GM12875 (cell line): ENCODE measurements at regions not wholly inside any gene's neighbourhood (a gene's known extent, or its start where the extent isn't known, plus 50 kb on each side); places are given as distances from the start of the nearest gene placed in this dataset.
A peak's percentile ranks its signal among the peaks of the same experiment; 100 is the strongest.
"Not testable (repeated sequence)": the region's sequence is repeated elsewhere in the genome, so short reads cannot be mapped to it uniquely, and the experiment has no call there.

Experiments
- H3K4me3 ChIP-seq: one replicate; pipeline ENCODE4 v1.5.1; 2011; ENCODE audit warnings: low read depth, low read length, control low read depth
- TF ChIP-seq, protein P1 (sequence below): IDR thresholded peaks from 2 replicates; pipeline ENCODE4 v1.5.1; 2011; ENCODE audit warnings: low read depth, mild to moderate bottlenecking, control low read depth, inconsistent platforms, low read length, moderate library complexity, borderline replicate concordance; ENCODE audit not compliant: insufficient read depth

DNA sequence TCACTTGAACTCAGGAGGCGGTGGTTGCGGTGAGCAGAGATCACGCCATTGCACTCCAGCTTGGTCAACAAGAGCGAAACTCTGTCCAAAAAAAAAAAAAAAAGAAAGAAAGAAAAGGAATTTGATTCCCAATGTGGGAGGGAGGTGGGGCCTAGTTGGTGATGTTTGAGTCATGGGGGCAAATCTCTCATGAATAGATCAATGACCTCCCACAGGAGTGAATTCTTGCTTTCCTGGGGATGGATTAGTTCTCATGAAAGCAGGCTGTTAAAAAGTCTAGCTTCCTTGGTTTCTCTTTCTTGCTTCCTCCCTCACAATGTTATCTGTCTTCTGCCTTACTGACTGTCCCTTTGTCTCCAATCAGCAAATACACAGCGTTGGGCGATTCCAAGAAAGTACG, 419.5 kb upstream of the RPS6KA3 start:
- no peak overlapping the region for H3K4me3 ChIP-seq
- TF ChIP-seq, protein P1, sequence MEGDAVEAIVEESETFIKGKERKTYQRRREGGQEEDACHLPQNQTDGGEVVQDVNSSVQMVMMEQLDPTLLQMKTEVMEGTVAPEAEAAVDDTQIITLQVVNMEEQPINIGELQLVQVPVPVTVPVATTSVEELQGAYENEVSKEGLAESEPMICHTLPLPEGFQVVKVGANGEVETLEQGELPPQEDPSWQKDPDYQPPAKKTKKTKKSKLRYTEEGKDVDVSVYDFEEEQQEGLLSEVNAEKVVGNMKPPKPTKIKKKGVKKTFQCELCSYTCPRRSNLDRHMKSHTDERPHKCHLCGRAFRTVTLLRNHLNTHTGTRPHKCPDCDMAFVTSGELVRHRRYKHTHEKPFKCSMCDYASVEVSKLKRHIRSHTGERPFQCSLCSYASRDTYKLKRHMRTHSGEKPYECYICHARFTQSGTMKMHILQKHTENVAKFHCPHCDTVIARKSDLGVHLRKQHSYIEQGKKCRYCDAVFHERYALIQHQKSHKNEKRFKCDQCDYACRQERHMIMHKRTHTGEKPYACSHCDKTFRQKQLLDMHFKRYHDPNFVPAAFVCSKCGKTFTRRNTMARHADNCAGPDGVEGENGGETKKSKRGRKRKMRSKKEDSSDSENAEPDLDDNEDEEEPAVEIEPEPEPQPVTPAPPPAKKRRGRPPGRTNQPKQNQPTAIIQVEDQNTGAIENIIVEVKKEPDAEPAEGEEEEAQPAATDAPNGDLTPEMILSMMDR: no peak

- H3K4me3 ChIP-seq: no peak overlapping the region
- TF ChIP-seq, protein P1: no peak
Observed at GRCh38 chrX:20685652-20686051, 418.9 kb upstream of the RPS6KA3 start.

DNA sequence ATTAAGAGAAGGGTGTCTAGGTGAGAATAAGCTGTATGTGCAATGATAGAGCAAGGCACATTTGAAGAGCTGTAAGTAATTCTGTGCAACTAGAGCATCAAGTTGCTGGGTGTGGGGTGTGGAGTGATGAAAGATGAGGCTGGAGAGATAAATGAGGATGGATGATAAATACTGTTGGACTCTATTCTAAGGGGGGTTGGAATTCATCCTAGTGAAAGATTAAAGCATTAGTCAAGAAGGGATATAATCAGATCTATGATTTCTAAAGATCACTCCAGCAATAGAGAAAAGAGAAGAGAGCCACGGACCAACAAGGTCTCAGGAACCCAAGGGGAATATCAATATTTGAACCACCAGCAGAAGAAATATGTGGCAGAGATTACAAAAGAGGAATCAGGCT, 415.0 kb upstream of the RPS6KA3 start:
- TF ChIP-seq, protein P1: no peak
- H3K4me3 ChIP-seq: peak overlapping the region; percentile 2

DNA sequence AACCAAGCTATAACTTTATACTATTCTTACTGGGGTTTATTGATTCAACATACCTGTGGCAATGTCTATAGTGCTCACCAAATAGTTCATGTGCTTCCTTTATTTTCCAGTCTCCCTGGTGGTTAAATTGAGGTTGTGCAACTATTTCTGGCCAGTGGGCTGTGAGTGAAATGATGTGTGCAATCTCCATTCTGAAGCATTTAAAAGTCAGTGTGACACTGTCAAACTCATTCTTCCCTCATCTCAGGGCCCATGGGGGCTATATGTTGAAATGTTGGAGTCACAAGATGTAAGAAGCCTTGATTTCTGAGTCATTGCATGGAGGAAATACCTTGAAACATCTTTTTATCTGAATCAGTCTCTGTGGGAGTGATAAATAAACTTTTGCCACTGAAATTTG, 414.3 kb upstream of the RPS6KA3 start:
- no peak overlapping the region for H3K4me3 ChIP-seq
- TF ChIP-seq, protein P1: no peak

GRCh38 chrX:20672476-20672875, 405.8 kb upstream of the RPS6KA3 start:
- TF ChIP-seq, protein P1: no peak
- no peak overlapping the region for H3K4me3 ChIP-seq

DNA sequence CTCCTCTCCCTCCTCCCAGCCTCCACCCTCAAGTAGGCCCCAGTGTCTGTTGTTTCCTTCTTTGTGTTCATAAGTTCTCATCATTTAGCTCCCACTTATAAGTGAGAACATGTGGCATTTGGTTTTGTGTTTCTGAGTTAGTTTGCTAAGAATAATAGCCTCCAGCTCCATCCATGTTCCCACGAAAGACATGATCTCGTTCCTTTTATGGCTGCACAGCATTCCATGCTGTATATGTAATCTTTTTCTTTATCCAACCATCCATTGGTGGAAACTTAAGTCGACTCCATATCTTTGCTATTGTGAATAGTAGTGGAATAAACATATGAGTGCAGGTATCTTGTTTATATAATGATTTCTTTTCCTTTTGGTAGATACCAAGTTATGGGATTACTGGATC, 405.0 kb upstream of the RPS6KA3 start:
- not testable (repeated sequence) for H3K4me3 ChIP-seq

- TF ChIP-seq, protein P1: no peak
- no peak overlapping the region for H3K4me3 ChIP-seq
Observed at GRCh38 chrX:20670611-20671010, 403.9 kb upstream of the RPS6KA3 start.

DNA sequence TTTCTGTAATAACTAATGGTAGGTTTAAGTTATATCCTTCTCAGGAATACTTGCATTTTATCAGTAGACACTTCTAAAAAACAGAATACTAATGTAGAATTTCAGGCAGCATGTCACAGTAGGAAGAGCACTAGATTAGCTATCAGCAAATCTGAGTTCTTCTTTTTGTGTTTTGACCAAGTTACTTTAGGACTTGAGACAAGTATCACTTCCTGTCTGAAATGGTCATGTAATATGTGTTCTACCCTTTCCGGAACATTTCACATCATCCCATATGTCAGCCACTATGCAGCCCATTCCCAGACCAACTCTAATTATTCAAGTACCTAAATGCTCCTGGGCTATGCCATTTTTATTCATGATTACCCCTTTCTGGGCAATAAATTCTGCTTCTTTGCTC, 401.8 kb upstream of the RPS6KA3 start:
- no peak overlapping the region for H3K4me3 ChIP-seq

More for the DNA sequence above, 401.8 kb upstream of the RPS6KA3 start:
- TF ChIP-seq, protein P1: no peak
